ENCODE measurements at regions not wholly inside any gene's neighbourhood (a gene's known extent, or its start where the extent isn't known, plus 50 kb on each side); places are given as distances from the start of the nearest gene placed in this dataset.

DNA sequence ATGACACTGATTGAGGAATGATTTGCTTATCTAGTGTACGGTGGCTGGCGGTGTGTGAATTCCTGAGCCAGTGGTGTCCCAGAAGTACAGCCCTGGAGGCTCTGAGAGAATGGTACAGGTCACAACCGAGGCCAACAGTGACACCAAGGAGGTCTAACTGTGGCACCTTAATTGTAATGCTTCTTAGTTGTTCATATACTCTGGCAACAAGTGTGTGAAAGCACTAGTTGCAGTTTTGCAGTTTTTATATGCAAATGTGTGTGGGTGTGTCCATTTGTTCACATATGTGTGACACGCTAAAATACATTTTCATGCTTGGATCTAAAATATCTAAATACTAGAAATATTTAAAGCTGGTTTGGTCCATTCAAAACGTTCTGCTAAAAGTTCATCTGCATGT, 185.3 kb upstream of the FMN2 start:
- H3K4me3 Mint-ChIP-seq = no peak overlapping the region
- no peaks in the 10 kb centered on the region for H3K9me3 Mint-ChIP-seq (ENCODE audit: low read depth)
- no peaks in the 10 kb centered on the region for H3K36me3 Mint-ChIP-seq
- H3K27ac Mint-ChIP-seq = no peak overlapping the region
- H3K4me1 Mint-ChIP-seq (ENCODE audit: low read depth) = no peaks in the 10 kb centered on the region
- no peaks in the 10 kb centered on the region for H3K27me3 Mint-ChIP-seq

DNA sequence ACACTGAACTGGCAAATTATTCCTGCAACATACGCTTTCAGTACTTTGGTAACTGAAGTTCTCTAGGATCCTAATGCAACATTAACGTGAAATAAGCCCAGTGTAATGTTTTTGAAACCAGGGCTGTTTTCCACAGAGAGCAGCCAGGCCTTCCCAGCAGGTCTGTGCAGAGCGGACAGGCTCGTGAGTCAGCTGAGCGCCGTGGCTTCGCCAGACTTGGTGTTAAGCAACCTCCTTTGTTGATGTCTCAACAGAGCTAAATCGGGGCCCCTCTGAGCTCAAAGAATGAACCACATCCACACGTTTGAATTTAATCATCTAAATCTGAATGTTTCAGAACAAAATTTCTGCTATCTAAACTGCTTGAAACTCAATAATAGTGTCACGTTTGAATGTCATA, 181.8 kb upstream of the FMN2 start:
- Mint-ChIP-seq H3K4me3 (no peak overlapping the region), H3K4me1 (ENCODE audit: low read depth) (no peaks in the 10 kb centered on the region), H3K9me3 (ENCODE audit: low read depth) (no peaks in the 10 kb centered on the region), H3K27ac (no peak overlapping the region), H3K36me3 (no peaks in the 10 kb centered on the region), H3K27me3 (peaks cover 1% of the 10 kb centered on the region)

DNA sequence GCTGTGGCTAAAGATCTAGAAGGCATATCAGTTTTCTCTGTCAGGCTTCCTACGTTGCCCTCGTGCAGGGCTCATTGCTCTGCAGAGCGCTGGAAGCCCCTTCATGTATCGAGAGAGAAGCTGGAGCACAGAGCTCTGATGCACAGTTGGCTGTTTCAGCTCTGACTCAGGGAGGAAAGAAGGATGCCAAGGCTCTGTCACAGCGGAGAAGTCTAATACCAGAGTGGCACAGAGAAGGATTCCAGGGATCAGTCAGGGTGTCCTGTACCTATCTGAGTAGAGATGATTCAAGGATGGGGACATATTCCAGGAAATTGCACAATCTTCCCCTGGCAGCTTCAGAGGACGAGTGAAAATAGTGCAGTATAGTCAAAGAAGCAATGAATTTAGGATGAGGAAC, 179.2 kb upstream of the FMN2 start:
- Mint-ChIP-seq H3K4me3 (no peak overlapping the region), H3K4me1 (ENCODE audit: low read depth) (no peaks in the 10 kb centered on the region), H3K36me3 (no peaks in the 10 kb centered on the region), H3K27ac (no peak overlapping the region), H3K9me3 (ENCODE audit: low read depth) (no peaks in the 10 kb centered on the region), H3K27me3 (peaks cover 7% of the 10 kb centered on the region)

DNA sequence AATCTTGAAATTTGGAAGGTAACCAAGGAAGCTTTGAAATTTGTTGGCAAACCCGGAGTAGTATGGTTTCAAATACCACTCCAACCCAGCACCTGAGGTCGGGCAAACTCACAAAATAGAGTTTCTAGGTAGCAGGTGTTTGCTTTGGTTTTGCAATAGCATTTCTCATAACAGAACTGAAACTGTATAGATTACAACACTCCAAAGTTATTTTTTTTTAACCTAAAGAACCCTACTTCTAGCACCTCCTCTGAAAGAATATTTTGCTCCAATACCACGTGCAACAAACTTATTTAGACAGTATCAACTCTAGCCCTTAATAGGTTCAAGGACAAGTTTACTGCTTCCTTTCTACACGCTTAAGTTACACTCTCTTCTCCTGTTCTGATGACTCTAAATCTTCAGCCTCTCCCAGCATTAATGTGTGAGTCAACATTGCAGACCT, 178.5 kb upstream of the FMN2 start:
- H3K27me3 Mint-ChIP-seq = peaks cover 7% of the 10 kb centered on the region
- H3K4me1 Mint-ChIP-seq (ENCODE audit: low read depth) = no peaks in the 10 kb centered on the region
- H3K9me3 Mint-ChIP-seq (ENCODE audit: low read depth) = no peaks in the 10 kb centered on the region
- no peaks in the 10 kb centered on the region for H3K36me3 Mint-ChIP-seq
- H3K4me3 Mint-ChIP-seq = no peak overlapping the region
- H3K27ac Mint-ChIP-seq = no peak overlapping the region

DNA sequence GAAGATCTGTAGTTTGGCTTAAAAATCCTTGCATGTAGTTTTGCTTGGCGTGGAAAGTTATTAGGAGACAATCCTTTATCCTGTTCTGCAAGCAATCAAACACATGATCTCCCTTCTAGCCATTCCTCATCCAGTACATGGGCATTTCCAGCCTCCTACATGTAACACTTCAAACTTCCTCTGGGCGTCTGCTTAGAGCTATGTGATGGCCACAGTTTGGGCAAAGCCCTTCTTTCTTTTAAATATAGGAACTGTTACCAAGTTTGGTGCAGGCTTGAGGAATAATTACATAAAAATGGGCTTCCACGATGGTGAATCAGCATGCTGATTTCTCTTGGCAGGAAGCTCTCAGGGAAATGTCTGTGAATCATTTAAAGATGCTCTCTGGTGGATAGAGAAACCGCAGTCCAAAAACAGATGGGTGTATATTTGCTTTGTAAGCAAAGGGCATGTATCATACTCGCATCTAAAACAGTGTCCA, 176.9 kb upstream of the FMN2 start:
- H3K9me3 Mint-ChIP-seq (ENCODE audit: low read depth) = no peaks in the 10 kb centered on the region
- no peak overlapping the region for H3K27ac Mint-ChIP-seq
- no peak overlapping the region for H3K4me3 Mint-ChIP-seq
- H3K4me1 Mint-ChIP-seq (ENCODE audit: low read depth) = no peaks in the 10 kb centered on the region
- H3K27me3 Mint-ChIP-seq = peaks cover 7% of the 10 kb centered on the region
- no peaks in the 10 kb centered on the region for H3K36me3 Mint-ChIP-seq

DNA sequence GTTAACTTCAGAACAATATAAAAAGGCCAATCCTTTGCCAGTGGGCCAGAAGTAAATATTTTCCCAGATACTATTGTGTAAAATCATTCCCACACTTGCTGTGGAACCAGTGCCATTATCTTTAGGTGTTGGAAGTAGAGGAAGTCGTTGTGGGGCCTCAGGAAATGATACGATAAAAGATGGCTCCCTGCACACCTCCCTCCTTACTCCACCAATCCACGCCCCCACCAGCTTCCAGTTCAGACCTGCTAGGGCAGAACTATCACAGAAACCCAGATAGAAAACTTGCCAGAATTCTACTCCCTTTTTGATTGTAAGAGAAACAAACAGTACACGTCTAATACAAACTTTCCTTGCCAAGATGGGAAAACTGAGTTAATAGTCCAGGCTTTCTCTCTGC, 173.0 kb upstream of the FMN2 start:
- Mint-ChIP-seq H3K27me3 (peaks cover 5% of the 10 kb centered on the region), H3K4me3 (no peak overlapping the region), H3K9me3 (ENCODE audit: low read depth) (no peaks in the 10 kb centered on the region), H3K36me3 (no peaks in the 10 kb centered on the region), H3K27ac (no peak overlapping the region), H3K4me1 (ENCODE audit: low read depth) (no peaks in the 10 kb centered on the region)

DNA sequence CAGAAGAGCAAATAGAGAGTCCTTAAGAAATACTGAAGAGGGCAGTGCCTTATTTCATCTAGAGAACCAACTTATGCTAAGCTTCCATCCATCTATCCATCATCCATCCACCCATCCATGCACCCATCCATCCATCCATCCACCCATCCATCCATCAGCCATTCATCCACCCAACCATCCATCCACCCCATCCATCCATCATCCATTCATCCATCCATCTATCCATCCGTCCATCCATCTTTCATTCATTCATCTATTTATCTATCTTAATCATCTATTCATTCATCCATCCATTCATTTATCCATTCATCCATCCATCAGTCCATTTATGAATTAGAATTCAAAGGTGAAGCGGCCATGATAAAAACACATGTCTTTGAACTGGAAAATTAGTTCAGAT, 171.5 kb upstream of the FMN2 start:
- no peak overlapping the region for H3K27ac Mint-ChIP-seq
- no peak overlapping the region for H3K4me3 Mint-ChIP-seq
- H3K36me3 Mint-ChIP-seq = no peaks in the 10 kb centered on the region
- H3K9me3 Mint-ChIP-seq (ENCODE audit: low read depth) = no peaks in the 10 kb centered on the region
- H3K4me1 Mint-ChIP-seq (ENCODE audit: low read depth) = no peaks in the 10 kb centered on the region
- peaks cover 5% of the 10 kb centered on the region for H3K27me3 Mint-ChIP-seq

DNA sequence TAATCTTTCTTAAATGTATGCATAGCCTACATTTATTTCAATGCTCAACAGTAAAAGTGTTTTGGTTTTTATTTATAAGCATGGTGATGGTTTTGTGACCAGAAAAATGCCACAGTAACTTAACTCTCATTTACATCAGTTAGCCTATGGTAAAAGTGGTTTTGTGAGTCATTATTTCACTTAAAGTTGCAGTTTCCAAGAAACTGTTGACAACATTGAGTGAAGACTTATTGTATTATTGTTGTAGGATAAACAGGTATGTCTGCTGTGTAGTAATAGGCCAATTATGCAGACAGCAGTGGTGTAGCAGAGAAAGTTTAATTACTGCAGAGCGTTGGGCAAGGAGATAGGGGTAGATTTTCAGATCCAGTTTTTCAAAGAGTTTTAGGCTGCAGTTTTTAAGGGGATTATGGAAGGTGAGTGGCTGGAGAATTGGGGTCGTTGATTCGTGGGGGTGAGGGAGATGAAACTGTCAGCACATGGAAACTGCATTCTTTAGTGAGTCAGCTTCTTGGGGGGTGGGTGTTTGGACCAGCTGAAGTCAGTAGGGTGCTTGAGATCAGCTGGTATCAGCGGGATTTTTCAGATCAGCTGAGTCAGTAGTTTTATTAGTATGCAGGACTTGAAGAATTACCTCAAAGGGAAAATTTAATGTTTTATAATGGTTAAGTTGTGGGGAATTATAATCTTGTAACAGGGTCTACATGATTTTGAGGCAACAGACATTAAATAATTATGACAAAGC, 168.7 kb upstream of the FMN2 start:
- Mint-ChIP-seq H3K27me3 (no peaks in the 10 kb centered on the region), H3K9me3 (ENCODE audit: low read depth) (no peaks in the 10 kb centered on the region), H3K4me1 (ENCODE audit: low read depth) (no peaks in the 10 kb centered on the region), H3K27ac (no peak overlapping the region), H3K36me3 (no peaks in the 10 kb centered on the region), H3K4me3 (no peak overlapping the region)

DNA sequence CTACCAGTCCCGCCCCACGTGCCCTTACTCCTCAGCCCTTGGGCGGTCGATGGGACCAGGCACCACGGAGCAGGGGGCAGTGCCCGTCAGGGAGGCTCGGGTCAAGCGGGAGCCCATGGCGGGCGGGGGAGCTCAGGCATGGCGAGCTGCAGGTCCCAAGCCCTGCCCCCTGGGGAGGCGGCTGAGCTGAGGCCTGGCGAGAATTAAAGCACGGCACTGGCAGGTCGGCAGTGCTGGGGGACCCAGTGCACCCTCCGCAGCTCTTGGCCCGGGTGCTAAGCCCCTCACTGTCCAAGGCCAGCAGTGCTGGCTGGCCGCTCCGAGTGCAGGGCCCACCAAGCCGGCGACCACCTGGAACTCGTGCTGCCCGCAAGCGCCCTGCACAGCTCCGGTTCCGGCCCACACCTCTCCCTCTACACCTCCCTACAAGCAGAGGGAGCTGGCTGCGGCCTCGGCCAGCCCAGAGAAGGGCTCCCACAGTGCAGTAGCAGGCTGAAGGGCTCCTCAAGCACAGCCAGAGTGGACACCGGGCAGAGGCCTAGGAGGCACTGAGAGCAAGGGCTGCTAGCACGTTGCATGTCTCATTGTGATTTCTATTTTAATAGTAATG, 166.8 kb upstream of the FMN2 start:
- Mint-ChIP-seq H3K27ac (no peak overlapping the region), H3K4me3 (no peak overlapping the region), H3K4me1 (ENCODE audit: low read depth) (no peaks in the 10 kb centered on the region), H3K27me3 (no peaks in the 10 kb centered on the region), H3K36me3 (no peaks in the 10 kb centered on the region), H3K9me3 (ENCODE audit: low read depth) (no peaks in the 10 kb centered on the region)

DNA sequence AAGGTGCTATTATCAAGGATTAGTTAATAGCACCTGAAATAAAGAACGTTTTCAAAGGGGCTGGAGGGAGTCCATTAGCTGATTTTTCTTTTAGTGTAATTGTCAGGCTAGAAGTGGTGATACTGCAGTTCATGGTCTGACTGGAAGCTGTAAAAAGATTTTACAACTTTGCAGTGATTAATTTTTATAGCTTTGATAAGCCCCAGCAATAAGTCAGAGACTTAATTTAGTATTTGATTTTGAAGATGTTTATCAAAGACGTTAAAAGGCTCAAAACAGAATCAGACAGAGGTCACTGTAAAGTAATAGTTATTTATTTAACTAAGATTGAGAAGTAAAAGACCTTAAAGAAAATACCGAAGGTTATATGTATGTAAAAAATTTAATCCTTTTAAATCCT, 165.5 kb upstream of the FMN2 start:
- Mint-ChIP-seq H3K27me3 (peaks cover under 1% of the 10 kb centered on the region), H3K36me3 (no peaks in the 10 kb centered on the region), H3K27ac (no peak overlapping the region), H3K4me3 (no peak overlapping the region), H3K4me1 (ENCODE audit: low read depth) (no peaks in the 10 kb centered on the region), H3K9me3 (ENCODE audit: low read depth) (no peaks in the 10 kb centered on the region)

DNA sequence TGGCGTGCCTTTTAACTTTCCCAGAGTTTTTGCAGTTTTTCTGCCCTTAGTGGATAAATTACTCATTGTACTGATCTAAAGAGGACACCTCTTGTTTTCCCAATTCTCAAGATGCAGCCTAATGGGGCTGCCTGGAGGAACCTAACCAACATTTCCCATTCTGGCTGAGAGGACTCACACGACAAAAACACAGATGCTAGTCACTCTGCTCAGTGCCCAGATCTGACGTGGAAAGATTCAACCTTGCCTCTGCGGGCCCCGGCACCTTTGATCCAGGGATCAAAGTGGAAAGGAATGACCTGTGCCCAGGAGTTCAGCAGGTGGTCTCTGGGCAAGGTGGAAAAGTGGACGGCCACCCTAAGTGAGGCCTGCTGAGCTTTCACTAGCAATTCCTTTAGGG, 162.4 kb upstream of the FMN2 start:
- Mint-ChIP-seq H3K4me3 (no peak overlapping the region), H3K36me3 (no peaks in the 10 kb centered on the region), H3K9me3 (ENCODE audit: low read depth) (no peaks in the 10 kb centered on the region), H3K4me1 (ENCODE audit: low read depth) (no peaks in the 10 kb centered on the region), H3K27ac (no peak overlapping the region), H3K27me3 (peaks cover 3% of the 10 kb centered on the region)

DNA sequence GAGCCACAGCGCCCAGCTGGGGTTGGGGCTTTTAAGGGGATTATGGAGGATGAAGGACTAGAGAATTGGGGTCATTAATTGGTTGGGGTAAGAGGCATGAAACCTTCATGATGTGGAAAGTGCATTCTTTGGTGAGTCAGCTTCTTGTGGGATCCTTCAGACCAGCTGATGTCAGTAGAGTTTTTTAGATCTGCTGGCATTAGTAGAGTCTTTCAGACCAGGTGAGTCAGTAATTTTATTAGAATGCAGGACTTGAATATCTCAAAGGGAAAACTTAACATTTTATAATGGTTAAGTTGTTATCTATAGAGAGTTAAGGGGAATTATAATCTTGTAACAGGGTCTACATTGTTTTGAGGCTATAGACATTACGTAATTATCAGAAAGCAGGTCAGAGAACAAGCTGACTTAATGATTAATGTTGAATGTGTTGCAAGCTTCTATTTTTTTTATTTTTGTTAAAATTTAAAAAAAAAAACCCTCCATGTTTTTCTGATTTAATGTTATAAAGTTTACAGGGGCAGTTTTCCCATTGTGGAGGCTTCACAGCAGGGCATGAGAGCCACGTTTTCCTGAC, 160.9 kb upstream of the FMN2 start:
- H3K4me1 Mint-ChIP-seq (ENCODE audit: low read depth) = no peaks in the 10 kb centered on the region
- no peaks in the 10 kb centered on the region for H3K36me3 Mint-ChIP-seq
- no peaks in the 10 kb centered on the region for H3K9me3 Mint-ChIP-seq (ENCODE audit: low read depth)
- peaks cover 3% of the 10 kb centered on the region for H3K27me3 Mint-ChIP-seq
- no peak overlapping the region for H3K27ac Mint-ChIP-seq
- no peak overlapping the region for H3K4me3 Mint-ChIP-seq

DNA sequence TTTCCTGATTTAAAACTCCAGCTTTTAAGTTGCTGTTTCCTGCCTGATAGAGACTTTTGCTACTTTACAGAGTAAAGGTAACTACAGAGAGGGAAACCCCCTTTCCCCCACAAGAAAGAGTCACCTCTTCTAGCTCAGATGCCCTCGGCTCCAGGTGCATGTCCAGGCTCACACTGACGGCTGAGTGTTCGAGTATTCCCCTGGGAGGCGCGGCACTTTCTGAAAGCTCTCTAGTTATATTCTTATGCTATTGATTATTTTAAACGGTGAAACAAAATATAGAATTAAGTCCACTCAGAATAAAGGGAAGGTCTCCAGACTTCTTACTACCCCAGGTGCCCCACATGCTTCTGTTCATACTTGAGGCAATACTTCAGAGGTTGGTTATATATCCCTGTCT, 160.3 kb upstream of the FMN2 start:
- Mint-ChIP-seq H3K9me3 (ENCODE audit: low read depth) (no peaks in the 10 kb centered on the region), H3K27me3 (peaks cover 3% of the 10 kb centered on the region), H3K4me3 (no peak overlapping the region)

DNA sequence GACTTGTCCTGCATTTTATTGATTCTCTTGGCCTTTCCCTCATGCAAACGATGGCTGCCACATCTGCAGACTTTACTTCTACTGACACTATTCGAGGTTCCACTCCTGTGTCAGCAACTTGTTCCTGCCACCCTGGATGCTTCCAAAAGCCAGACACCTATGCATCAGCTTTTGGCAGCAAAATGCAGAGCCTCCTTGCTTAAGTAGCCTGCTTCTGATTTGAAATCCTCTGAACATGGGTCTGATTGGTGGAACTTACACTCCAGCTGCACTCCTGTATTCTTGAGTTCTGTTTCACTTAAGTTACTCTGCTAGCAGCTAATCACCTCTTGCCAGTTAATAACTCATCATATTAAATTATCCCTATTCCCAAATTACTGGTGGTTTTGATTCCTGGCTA, 152.1 kb upstream of the FMN2 start:
- H3K27ac Mint-ChIP-seq = no peak overlapping the region
- H3K36me3 Mint-ChIP-seq = no peaks in the 10 kb centered on the region
- peaks cover 9% of the 10 kb centered on the region for H3K9me3 Mint-ChIP-seq (ENCODE audit: low read depth)
- H3K4me3 Mint-ChIP-seq = no peak overlapping the region
- H3K4me1 Mint-ChIP-seq (ENCODE audit: low read depth) = no peaks in the 10 kb centered on the region
- no peaks in the 10 kb centered on the region for H3K27me3 Mint-ChIP-seq

More for the DNA sequence above, 160.3 kb upstream of the FMN2 start:
- Mint-ChIP-seq H3K36me3 (no peaks in the 10 kb centered on the region), H3K4me1 (ENCODE audit: low read depth) (no peaks in the 10 kb centered on the region), H3K27ac (no peak overlapping the region)

DNA sequence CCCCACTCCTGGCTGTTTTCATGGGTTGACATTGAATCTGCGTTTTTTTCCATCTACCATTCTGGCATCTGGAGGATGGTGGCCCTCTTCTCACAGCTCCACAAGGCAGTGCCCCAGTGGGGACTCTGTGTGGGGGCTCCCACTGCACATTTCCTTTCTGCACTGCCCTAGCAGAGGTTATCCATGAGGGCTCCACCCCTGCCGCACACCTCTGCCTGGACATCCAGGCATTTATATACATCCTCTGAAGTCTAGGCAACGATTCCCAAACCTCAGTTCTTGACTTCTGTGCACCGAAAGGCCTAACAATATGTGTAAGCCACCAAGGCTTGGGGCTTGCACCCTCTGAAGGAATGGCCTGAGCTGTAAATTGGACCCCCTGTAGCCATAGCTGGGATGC, 147.9 kb upstream of the FMN2 start:
- Mint-ChIP-seq H3K27ac (no peak overlapping the region), H3K4me1 (ENCODE audit: low read depth) (no peaks in the 10 kb centered on the region), H3K4me3 (no peak overlapping the region), H3K36me3 (no peaks in the 10 kb centered on the region), H3K9me3 (ENCODE audit: low read depth) (peaks cover 11% of the 10 kb centered on the region), H3K27me3 (no peaks in the 10 kb centered on the region)
